Endodermal cell (in vitro differentiated cells): ENCODE measurements at regions not wholly inside any gene's neighbourhood (a gene's known extent, or its start where the extent isn't known, plus 50 kb on each side); places are given as distances from the start of the nearest gene placed in this dataset.
"Not testable (repeated sequence)": the region's sequence is repeated elsewhere in the genome, so short reads cannot be mapped to it uniquely, and the experiment has no call there.

ENCODE experiments used
- DNase-seq: peaks from one replicate; pipeline ENCODE4 v3.0.0-alpha.2; 2017
- H3K27ac ChIP-seq: 2 replicates; pipeline ENCODE4 v1.5.1; 2013; ENCODE audit warnings: mild to moderate bottlenecking, low read depth, low read length, moderate library complexity
- H3K27me3 ChIP-seq: 2 replicates; pipeline ENCODE4 v1.6.1; 2013; ENCODE audit warnings: mild to moderate bottlenecking, low read length, moderate library complexity; ENCODE audit not compliant: insufficient read depth, control insufficient read depth, poor library complexity, severe bottlenecking
- H3K36me3 ChIP-seq: 2 replicates; pipeline ENCODE4 v1.7.0; 2013; ENCODE audit warnings: mild to moderate bottlenecking, low read length, moderate library complexity; ENCODE audit not compliant: control insufficient read depth, insufficient read depth
- H3K4me1 ChIP-seq: one replicate; pipeline ENCODE4 v1.7.0; 2013; ENCODE audit warnings: low read length; ENCODE audit not compliant: control insufficient read depth, insufficient read depth
- H3K4me3 ChIP-seq: 2 replicates; pipeline ENCODE4 v1.5.1; 2013; ENCODE audit warnings: mild to moderate bottlenecking, low read length, moderate library complexity
- H3K9ac ChIP-seq: 2 replicates; pipeline ENCODE4 v1.6.1; 2013; ENCODE audit warnings: mild to moderate bottlenecking, low read length, moderate library complexity; ENCODE audit not compliant: poor library complexity, severe bottlenecking; ENCODE audit errors: extremely low read depth
- H3K9me3 ChIP-seq: 2 replicates; pipeline ENCODE4 v1.6.1; 2013; ENCODE audit warnings: mild to moderate bottlenecking, low read length, moderate library complexity; ENCODE audit not compliant: control insufficient read depth
- H3K27ac Mint-ChIP-seq: 2 replicates; pipeline ENCODE4 v1.8.0; 2020; ENCODE audit warnings: mixed read lengths
- H3K27me3 Mint-ChIP-seq: 2 replicates; pipeline ENCODE4 v1.8.0; 2021; ENCODE audit warnings: mild to moderate bottlenecking, mixed read lengths; ENCODE audit not compliant: insufficient read depth
- H3K36me3 Mint-ChIP-seq: 2 replicates; pipeline ENCODE4 v1.8.0; 2020; ENCODE audit warnings: low read depth, mixed read lengths
- H3K4me1 Mint-ChIP-seq: 2 replicates; pipeline ENCODE4 v1.8.0; 2020; ENCODE audit warnings: mixed read lengths
- H3K4me3 Mint-ChIP-seq: 2 replicates; pipeline ENCODE4 v1.8.0; 2020; ENCODE audit warnings: mild to moderate bottlenecking, moderate library complexity, mixed read lengths
- H3K9me3 Mint-ChIP-seq: 2 replicates; pipeline ENCODE4 v1.8.0; 2020; ENCODE audit warnings: mild to moderate bottlenecking, mixed read lengths
- WGBS, 2 experiments: methylation state at CpG; one replicate each; pipeline versions ENCODE4 v1.1.5 to v1.1.7; 2013; ENCODE audit warnings: missing lambda C conversion rate in 2 of 2, mixed read lengths in 1 of 2; ENCODE audit not compliant: insufficient coverage in 1 of 2, insufficient read length in 1 of 2; 5-methylcytosine and 5-hydroxymethylcytosine counted together

- DNase-seq, H3K4me1 Mint-ChIP-seq: not testable (repeated sequence)
Measured at GRCh38 chr12:9417341-9417740, 190.4 kb downstream of the KLRB1 start.

GRCh38 chr12:9416346-9416745, 191.4 kb downstream of the KLRB1 start:
- not testable (repeated sequence) for H3K27me3 ChIP-seq, H3K4me3 ChIP-seq, H3K27ac Mint-ChIP-seq, H3K4me1 ChIP-seq, H3K9me3 Mint-ChIP-seq, H3K36me3 ChIP-seq, H3K4me3 Mint-ChIP-seq, H3K9ac ChIP-seq, H3K4me1 Mint-ChIP-seq, H3K9me3 ChIP-seq, H3K27me3 Mint-ChIP-seq, H3K36me3 Mint-ChIP-seq, H3K27ac ChIP-seq
- 90% methylated on average over 6 of the region's 8 CpGs; no CpG with 5 or more reads in 1 of the 2 experiments for WGBS, 2 experiments
- peak; percentile 18 for DNase-seq

More at GRCh38 chr12:9417341-9417740, 190.4 kb downstream of the KLRB1 start:
- H3K27ac Mint-ChIP-seq, H3K9me3 ChIP-seq, H3K27ac ChIP-seq, H3K4me1 ChIP-seq, H3K27me3 Mint-ChIP-seq, H3K9me3 Mint-ChIP-seq, H3K36me3 Mint-ChIP-seq, H3K36me3 ChIP-seq, H3K4me3 ChIP-seq, H3K27me3 ChIP-seq, H3K4me3 Mint-ChIP-seq, H3K9ac ChIP-seq: not testable (repeated sequence)
- 100% methylated on average over 3 of the region's 13 CpGs; no CpG with 5 or more reads in 1 of the 2 experiments for WGBS, 2 experiments

- not testable (repeated sequence) for H3K27me3 ChIP-seq, H3K9me3 ChIP-seq, H3K4me3 Mint-ChIP-seq, H3K27ac ChIP-seq, H3K27ac Mint-ChIP-seq, H3K4me3 ChIP-seq, H3K36me3 Mint-ChIP-seq, DNase-seq, H3K27me3 Mint-ChIP-seq, H3K9ac ChIP-seq, H3K4me1 ChIP-seq, H3K4me1 Mint-ChIP-seq, H3K9me3 Mint-ChIP-seq, H3K36me3 ChIP-seq
- no CpG with 5 or more reads among the region's 3 CpGs for WGBS, 2 experiments
Measured at GRCh38 chr12:9415898-9416297, 191.8 kb downstream of the KLRB1 start.

- H3K9ac ChIP-seq, H3K9me3 ChIP-seq, H3K27me3 Mint-ChIP-seq, H3K27ac ChIP-seq, H3K4me3 ChIP-seq, H3K36me3 ChIP-seq, H3K36me3 Mint-ChIP-seq, H3K4me1 Mint-ChIP-seq, H3K4me1 ChIP-seq, H3K9me3 Mint-ChIP-seq, DNase-seq, H3K4me3 Mint-ChIP-seq, H3K27me3 ChIP-seq: not testable (repeated sequence)
- H3K27ac Mint-ChIP-seq, result peak overlapping the region; percentile 59
- 89 to 100% methylated on average over 5 to 7 of the region's 7 CpGs for WGBS, 2 experiments
Measured at GRCh38 chr12:9413862-9414261, 193.9 kb downstream of the KLRB1 start.

- not testable (repeated sequence) for H3K27me3 ChIP-seq, H3K9me3 Mint-ChIP-seq, H3K36me3 Mint-ChIP-seq, DNase-seq, H3K4me3 ChIP-seq, H3K27ac Mint-ChIP-seq, H3K4me1 ChIP-seq, H3K27ac ChIP-seq, H3K4me3 Mint-ChIP-seq, H3K27me3 Mint-ChIP-seq, H3K9ac ChIP-seq, H3K36me3 ChIP-seq, H3K9me3 ChIP-seq, H3K4me1 Mint-ChIP-seq
- WGBS, 2 experiments, result 93% methylated on average over 3 of the region's 3 CpGs; no CpG with 5 or more reads in 1 of the 2 experiments
Measured at GRCh38 chr12:9412459-9412858, 195.3 kb downstream of the KLRB1 start.

- H3K27me3 ChIP-seq, H3K27ac ChIP-seq, DNase-seq, H3K27ac Mint-ChIP-seq, H3K4me1 ChIP-seq, H3K36me3 ChIP-seq, H3K27me3 Mint-ChIP-seq, H3K4me3 Mint-ChIP-seq, H3K9me3 ChIP-seq, H3K4me3 ChIP-seq, H3K9me3 Mint-ChIP-seq, H3K36me3 Mint-ChIP-seq, H3K9ac ChIP-seq: not testable (repeated sequence)
- H3K4me1 Mint-ChIP-seq, result peaks cover 10% of the 10 kb centered on the region
- WGBS, 2 experiments, result 83 to 89% methylated on average over 3 to 7 of the region's 7 CpGs
Measured at GRCh38 chr12:9411616-9412268, 196.0 kb downstream of the KLRB1 start.

- peak; percentile 85 for DNase-seq
- H3K9ac ChIP-seq, H3K27ac ChIP-seq, H3K4me3 ChIP-seq, H3K27me3 ChIP-seq, H3K36me3 ChIP-seq, H3K36me3 Mint-ChIP-seq, H3K9me3 ChIP-seq, H3K4me1 ChIP-seq, H3K9me3 Mint-ChIP-seq, H3K27me3 Mint-ChIP-seq: not testable (repeated sequence)
- Mint-ChIP-seq H3K4me3 (peak overlapping the region; percentile 54), H3K4me1 (peaks cover 10% of the 10 kb centered on the region), H3K27ac (peak overlapping the region; percentile 85)
- 46 to 47% methylated on average over 4 of the region's 4 CpGs for WGBS, 2 experiments
Measured at GRCh38 chr12:9407425-9407748, 199.2 kb upstream of the PZP start.
